MCF 10A (cell line): ENCODE measurements at regions not wholly inside any gene's neighbourhood (a gene's known extent, or its start where the extent isn't known, plus 50 kb on each side); places are given as distances from the start of the nearest gene placed in this dataset.

Experiments used
- BruUV-seq: library from RNA; stranded (reverse); fragments of 400-500 nt; replicated peaks from 2 replicates; lab custom pipeline; 2021; lab: Mats Ljungman, UMichigan
- CTCF ChIA-PET: fragments of 300-600 bp; sonication (Branson Sonifier 250); formaldehyde crosslinking; extraction: SDS; loops from one replicate; lab custom pipeline; 2021; ENCODE audit warnings: antibody characterized with exemption, inconsistent platforms; lab: Yijun Ruan, JAX
- POLR2A ChIA-PET: fragments of 300-600, 350-650 bp; sonication (Branson Sonifier 250); formaldehyde crosslinking; extraction: SDS; loops from one replicate; lab custom pipeline; 2020; ENCODE audit warnings: antibody characterized with exemption, inconsistent platforms; lab: Yijun Ruan, JAX
- DNase-seq: peaks from one replicate; pipeline ENCODE4 v3.0.0-alpha.2; 2018; ENCODE audit not compliant: unreplicated experiment
- H3K27ac Mint-ChIP-seq: one replicate; pipeline ENCODE4 v1.8.0; 2022; ENCODE audit warnings: mild to moderate bottlenecking, low read depth, mixed read lengths; ENCODE audit not compliant: unreplicated experiment
- H3K27me3 Mint-ChIP-seq: one replicate; pipeline ENCODE4 v1.8.0; 2022; ENCODE audit warnings: mixed read lengths; ENCODE audit not compliant: insufficient read depth, unreplicated experiment
- H3K36me3 Mint-ChIP-seq: one replicate; pipeline ENCODE4 v1.8.0; 2022; ENCODE audit warnings: mild to moderate bottlenecking, moderate library complexity, mixed read lengths; ENCODE audit not compliant: insufficient read depth, unreplicated experiment
- H3K4me1 Mint-ChIP-seq: one replicate; pipeline ENCODE4 v1.8.0; 2022; ENCODE audit warnings: mixed read lengths; ENCODE audit not compliant: insufficient read depth, unreplicated experiment
- H3K4me3 Mint-ChIP-seq: one replicate; pipeline ENCODE4 v1.8.0; 2022; ENCODE audit warnings: mild to moderate bottlenecking, moderate library complexity, mixed read lengths; ENCODE audit not compliant: unreplicated experiment
- H3K9me3 Mint-ChIP-seq: one replicate; pipeline ENCODE4 v1.8.0; 2022; ENCODE audit warnings: mixed read lengths; ENCODE audit not compliant: unreplicated experiment
- CTCF ChIP-seq: fragments of 200-600 bp; IDR thresholded peaks from one replicate; pipeline ENCODE4 v1.8.0; 2022; ENCODE audit warnings: antibody characterized with exemption, mild to moderate bottlenecking; ENCODE audit not compliant: unreplicated experiment
- intact Hi-C: fragments of 100-400 bp; cut with micrococcal nuclease; formaldehyde crosslinking; loops from 2 replicates; pipeline ENCODE4 v1.14.1; 2022

GRCh38 chr20:11056414-11056813, 382.6 kb upstream of the JAG1 start:
- no peak for DNase-seq
- ChIA-PET POLR2A (no interaction called here), CTCF (no interaction called here)
- intact Hi-C loops, result no loop called here
- no TSS peak for BruUV-seq
- Mint-ChIP-seq H3K4me1 (no peaks in the 10 kb centered on the region), H3K27ac (no peak overlapping the region), H3K36me3 (no peaks in the 10 kb centered on the region), H3K27me3 (no peaks in the 10 kb centered on the region), H3K9me3 (no peaks in the 10 kb centered on the region), H3K4me3 (no peak overlapping the region)
- no peak for TF ChIP-seq CTCF

GRCh38 chr20:11057624-11058023, 383.8 kb upstream of the JAG1 start:
- Mint-ChIP-seq H3K4me1 (no peaks in the 10 kb centered on the region), H3K36me3 (no peaks in the 10 kb centered on the region), H3K27me3 (no peaks in the 10 kb centered on the region), H3K9me3 (no peaks in the 10 kb centered on the region), H3K27ac (no peak overlapping the region), H3K4me3 (no peak overlapping the region)
- CTCF ChIA-PET, result no interaction called here
- TF ChIP-seq CTCF, result no peak
- BruUV-seq, result no TSS peak
- intact Hi-C loops, result no loop called here
- POLR2A ChIA-PET, result interaction anchor here (1.3 kb wide), 1 partner anchor 9 kb away, joined by 3 read pairs; no protein-coding TSS in a partner anchor
- DNase-seq, result peak; percentile 38

DNA sequence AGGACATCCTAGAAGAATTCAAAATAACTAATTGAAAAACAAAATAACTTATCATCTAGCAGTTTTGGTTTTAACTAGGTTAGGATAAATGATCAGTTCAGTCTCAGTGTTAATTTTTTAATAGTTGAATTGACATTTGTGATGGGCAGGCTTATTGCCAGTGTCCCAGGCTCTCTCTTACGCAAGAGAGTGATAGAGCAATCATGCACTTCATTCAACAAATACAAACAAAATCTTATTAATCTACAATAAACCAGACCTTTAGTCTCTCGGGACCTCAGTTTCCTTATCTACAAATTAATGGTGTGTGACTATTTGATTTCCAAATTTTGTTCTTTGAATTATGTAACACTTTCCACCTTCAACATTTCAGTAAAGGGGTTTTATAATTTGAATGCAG, 385.9 kb upstream of the JAG1 start:
- no peaks in the 10 kb centered on the region for H3K4me1 Mint-ChIP-seq
- ChIA-PET POLR2A (interaction anchor here (1.4 kb wide), 1 partner anchor 8 kb away, joined by 8 read pairs; no protein-coding TSS in a partner anchor), CTCF (interaction anchor here (0.6 to 1.1 kb wide), 3 partner anchors 151 to 265 kb away, joined by 3 read pairs; no protein-coding TSS in a partner anchor)
- H3K9me3 Mint-ChIP-seq, result no peaks in the 10 kb centered on the region
- no peak overlapping the region for H3K27ac Mint-ChIP-seq
- H3K27me3 Mint-ChIP-seq, result no peaks in the 10 kb centered on the region
- BruUV-seq, result no TSS peak
- H3K4me3 Mint-ChIP-seq, result no peak overlapping the region
- intact Hi-C loops, result no loop called here
- no peak for TF ChIP-seq CTCF
- H3K36me3 Mint-ChIP-seq, result no peaks in the 10 kb centered on the region
- no peak for DNase-seq

GRCh38 chr20:11060423-11061185, 386.8 kb upstream of the JAG1 start:
- CTCF ChIA-PET, result interaction anchor here (1.1 kb wide), 1 partner anchor 152 kb away, joined by 3 read pairs; no protein-coding TSS in a partner anchor
- Mint-ChIP-seq H3K4me1 (no peaks in the 10 kb centered on the region), H3K9me3 (no peaks in the 10 kb centered on the region), H3K27me3 (no peaks in the 10 kb centered on the region), H3K27ac (no peak overlapping the region), H3K4me3 (no peak overlapping the region), H3K36me3 (no peaks in the 10 kb centered on the region)
- intact Hi-C loops, result no loop called here
- no peak for DNase-seq
- POLR2A ChIA-PET, result interaction anchor here (1.1 to 1.4 kb wide), 2 partner anchors 9 to 13 kb away, joined by 3 to 8 read pairs; no protein-coding TSS in a partner anchor
- BruUV-seq, result no TSS peak
- TF ChIP-seq CTCF, result no peak
